ENCODE measurements at regions not wholly inside any gene's neighbourhood (a gene's known extent, or its start where the extent isn't known, plus 50 kb on each side); places are given as distances from the start of the nearest gene placed in this dataset.

- Mint-ChIP-seq H3K9me3 (peaks cover 0 to 2% (median 0%) of the 10 kb centered on the region in 7 donors), H3K27me3 (peaks cover 0 to 5% (median 0%) of the 10 kb centered on the region in 3 donors), H3K27ac (no peak overlapping the region), H3K4me3 (no peak overlapping the region), H3K4me1 (no peaks in the 10 kb centered on the region), H3K36me3 (no peaks in the 10 kb centered on the region)
- DNase-seq (no peak), ATAC-seq (ENCODE audit: low read depth in 2 of 2) (no peak)
Observed at GRCh38 chr6:21678990-21679389, 85.4 kb downstream of the SOX4 start.

GRCh38 chr6:21679761-21680265, 86.3 kb downstream of the SOX4 start:
- Mint-ChIP-seq H3K9me3 (no peaks in the 10 kb centered on the region), H3K4me1 (no peaks in the 10 kb centered on the region)
- DNase-seq: no peak

GRCh38 chr6:21680611-21681010, 87.1 kb downstream of the SOX4 start:
- no peaks in the 10 kb centered on the region for H3K36me3 Mint-ChIP-seq
- DNase-seq (no peak), ATAC-seq (ENCODE audit: low read depth in 2 of 2) (no peak)
- H3K4me3 Mint-ChIP-seq: no peak overlapping the region
- H3K9me3 Mint-ChIP-seq: no peaks in the 10 kb centered on the region
- peaks cover 3 to 6% (median 4%) of the 10 kb centered on the region in 3 donors for H3K4me1 Mint-ChIP-seq
- H3K27ac Mint-ChIP-seq: peak overlapping the region in 1 of 6 donors; percentile 38
- no peaks in the 10 kb centered on the region for H3K27me3 Mint-ChIP-seq

More at GRCh38 chr6:21679761-21680265, 86.3 kb downstream of the SOX4 start:
- Mint-ChIP-seq H3K27me3 (peaks cover 0 to 4% (median 0%) of the 10 kb centered on the region in 3 donors), H3K4me3 (no peak overlapping the region), H3K36me3 (no peaks in the 10 kb centered on the region), H3K27ac (no peak overlapping the region)
- no peak for ATAC-seq (ENCODE audit: low read depth in 2 of 2)

- Mint-ChIP-seq H3K27me3 (peaks cover 0 to 4% (median 0%) of the 10 kb centered on the region in 3 donors), H3K9me3 (peaks cover 3 to 11% (median 8%) of the 10 kb centered on the region in 7 donors), H3K4me1 (peaks cover 2 to 8% (median 4%) of the 10 kb centered on the region in 3 donors), H3K4me3 (no peak overlapping the region), H3K36me3 (peaks cover 0 to 8% of the 10 kb centered on the region in 2 donors), H3K27ac (no peak overlapping the region)
- ATAC-seq (ENCODE audit: low read depth in 2 of 2): no peak
- DNase-seq: no peak
Observed at GRCh38 chr6:21690489-21690888, 96.9 kb downstream of the SOX4 start.

GRCh38 chr6:21691685-21692346, 98.3 kb downstream of the SOX4 start:
- DNase-seq (no peak), ATAC-seq (ENCODE audit: low read depth in 2 of 2) (no peak)
- Mint-ChIP-seq H3K4me1 (peaks cover 0 to 6% (median 0%) of the 10 kb centered on the region in 3 donors), H3K27me3 (peaks cover 0 to 4% (median 0%) of the 10 kb centered on the region in 3 donors), H3K27ac (no peak overlapping the region), H3K36me3 (peaks cover 0 to 8% of the 10 kb centered on the region in 2 donors), H3K9me3 (peaks cover 3 to 11% (median 8%) of the 10 kb centered on the region in 7 donors), H3K4me3 (no peak overlapping the region)

- no peak overlapping the region for H3K27ac Mint-ChIP-seq
Observed at GRCh38 chr6:21692721-21693120, 99.2 kb downstream of the SOX4 start.

GRCh38 chr6:21694168-21694567, 100.6 kb downstream of the SOX4 start:
- H3K4me3 Mint-ChIP-seq: no peak overlapping the region
- DNase-seq (no peak), ATAC-seq (ENCODE audit: low read depth in 2 of 2) (no peak)
- no peaks in the 10 kb centered on the region for H3K36me3 Mint-ChIP-seq
- no peak overlapping the region for H3K27ac Mint-ChIP-seq
- peaks cover 0 to 6% (median 0%) of the 10 kb centered on the region in 3 donors for H3K4me1 Mint-ChIP-seq
- H3K9me3 Mint-ChIP-seq: peaks cover 0 to 6% (median 0%) of the 10 kb centered on the region in 7 donors
- peaks cover 0 to 4% (median 0%) of the 10 kb centered on the region in 3 donors for H3K27me3 Mint-ChIP-seq

More at GRCh38 chr6:21692721-21693120, 99.2 kb downstream of the SOX4 start:
- DNase-seq: no peak
- ATAC-seq (ENCODE audit: low read depth in 2 of 2): no peak
- Mint-ChIP-seq H3K4me3 (no peak overlapping the region), H3K27me3 (peaks cover 0 to 4% (median 0%) of the 10 kb centered on the region in 3 donors), H3K4me1 (peaks cover 0 to 6% (median 0%) of the 10 kb centered on the region in 3 donors), H3K9me3 (peaks cover 2 to 9% (median 3%) of the 10 kb centered on the region in 7 donors), H3K36me3 (peaks cover 0 to 4% of the 10 kb centered on the region in 2 donors)

- no peaks in the 10 kb centered on the region for H3K4me1 Mint-ChIP-seq
- H3K27me3 Mint-ChIP-seq: no peaks in the 10 kb centered on the region
- H3K4me3 Mint-ChIP-seq: no peak overlapping the region
- no peak for ATAC-seq (ENCODE audit: low read depth in 2 of 2)
- no peaks in the 10 kb centered on the region for H3K36me3 Mint-ChIP-seq
- no peaks in the 10 kb centered on the region for H3K9me3 Mint-ChIP-seq
- no peak for DNase-seq
- no peak overlapping the region for H3K27ac Mint-ChIP-seq
Observed at GRCh38 chr6:21707524-21708319, 114.2 kb downstream of the SOX4 start.

GRCh38 chr6:21708320-21708580, 114.7 kb downstream of the SOX4 start:
- no peak overlapping the region for H3K4me3 Mint-ChIP-seq
- no peaks in the 10 kb centered on the region for H3K4me1 Mint-ChIP-seq
- no peak for ATAC-seq (ENCODE audit: low read depth in 2 of 2)
- no peaks in the 10 kb centered on the region for H3K36me3 Mint-ChIP-seq
- no peak for DNase-seq
- H3K9me3 Mint-ChIP-seq: no peaks in the 10 kb centered on the region
- H3K27ac Mint-ChIP-seq: peak overlapping the region in 1 of 6 donors; percentile 28
- no peaks in the 10 kb centered on the region for H3K27me3 Mint-ChIP-seq

GRCh38 chr6:21710216-21710615, 116.7 kb downstream of the SOX4 start:
- H3K27ac Mint-ChIP-seq: no peak overlapping the region
- H3K36me3 Mint-ChIP-seq: no peaks in the 10 kb centered on the region
- ATAC-seq (ENCODE audit: low read depth in 2 of 2) (no peak), DNase-seq (no peak)
- no peaks in the 10 kb centered on the region for H3K27me3 Mint-ChIP-seq
- H3K4me3 Mint-ChIP-seq: no peak overlapping the region
- no peaks in the 10 kb centered on the region for H3K4me1 Mint-ChIP-seq
- H3K9me3 Mint-ChIP-seq: no peaks in the 10 kb centered on the region

GRCh38 chr6:21710908-21711627, 117.5 kb downstream of the SOX4 start:
- Mint-ChIP-seq H3K4me3 (no peak overlapping the region), H3K27me3 (no peaks in the 10 kb centered on the region), H3K9me3 (no peaks in the 10 kb centered on the region), H3K27ac (no peak overlapping the region), H3K4me1 (no peaks in the 10 kb centered on the region), H3K36me3 (no peaks in the 10 kb centered on the region)
- ATAC-seq (ENCODE audit: low read depth in 2 of 2): no peak
- no peak for DNase-seq

GRCh38 chr6:21712213-21712612, 118.7 kb downstream of the SOX4 start:
- no peak overlapping the region for H3K4me3 Mint-ChIP-seq
- H3K36me3 Mint-ChIP-seq: no peaks in the 10 kb centered on the region
- H3K4me1 Mint-ChIP-seq: no peaks in the 10 kb centered on the region
- no peaks in the 10 kb centered on the region for H3K9me3 Mint-ChIP-seq
- H3K27ac Mint-ChIP-seq: no peak overlapping the region
- DNase-seq (no peak), ATAC-seq (ENCODE audit: low read depth in 2 of 2) (no peak)
- H3K27me3 Mint-ChIP-seq: no peaks in the 10 kb centered on the region

- H3K9me3 Mint-ChIP-seq: no peaks in the 10 kb centered on the region
- no peaks in the 10 kb centered on the region for H3K27me3 Mint-ChIP-seq
- no peaks in the 10 kb centered on the region for H3K36me3 Mint-ChIP-seq
Observed at GRCh38 chr6:21713481-21713880, 119.9 kb downstream of the SOX4 start.

More at GRCh38 chr6:21713481-21713880, 119.9 kb downstream of the SOX4 start:
- Mint-ChIP-seq H3K4me1 (no peaks in the 10 kb centered on the region), H3K27ac (no peak overlapping the region), H3K4me3 (no peak overlapping the region)
- no peak for DNase-seq
- no peak for ATAC-seq (ENCODE audit: low read depth in 2 of 2)
